ENCODE measurements at regions not wholly inside any gene's neighbourhood (a gene's known extent, or its start where the extent isn't known, plus 50 kb on each side); places are given as distances from the start of the nearest gene placed in this dataset.

GRCh38 chr3:68163062-68163461 lies 508.6 kb upstream of the SUCLG2 start:
- intact Hi-C loops (cut with DNase I) = no loop called here
- H3K4me3 ChIP-seq = no peak overlapping the region
- DNase-seq = no peak
- H3K4me1 ChIP-seq (ENCODE audit: insufficient read depth) = no peaks in the 10 kb centered on the region
- H3K36me3 ChIP-seq = no peaks in the 10 kb centered on the region
- no peak overlapping the region for H3K27ac ChIP-seq
- H3K27me3 ChIP-seq = no peaks in the 10 kb centered on the region
- WGBS, 3 donors = 57 to 65% (median 60%) methylated on average over 2 of the region's 2 CpGs
- H3K9me3 ChIP-seq = no peaks in the 10 kb centered on the region
- TF ChIP-seq CTCF (IDR thresholded peaks at IDR 0.05) = no peak
- no peak for TF ChIP-seq POLR2A (IDR thresholded peaks at IDR 0.05)
- TF ChIP-seq EP300 (IDR thresholded peaks at IDR 0.05) = no peak

GRCh38 chr3:68162644-68163043 lies 508.2 kb upstream of the SUCLG2 start:
- DNase-seq = no peak
- no peaks in the 10 kb centered on the region for H3K9me3 ChIP-seq
- intact Hi-C loops (cut with DNase I) = no loop called here
- H3K27me3 ChIP-seq = no peaks in the 10 kb centered on the region
- no peak overlapping the region for H3K27ac ChIP-seq
- no peak for TF ChIP-seq CTCF (IDR thresholded peaks at IDR 0.05)
- TF ChIP-seq POLR2A (IDR thresholded peaks at IDR 0.05) = no peak
- no peak for TF ChIP-seq EP300 (IDR thresholded peaks at IDR 0.05)
- H3K36me3 ChIP-seq = no peaks in the 10 kb centered on the region
- H3K4me1 ChIP-seq (ENCODE audit: insufficient read depth) = no peaks in the 10 kb centered on the region
- H3K4me3 ChIP-seq = no peak overlapping the region

GRCh38 chr3:68151359-68151758 lies 496.9 kb upstream of the SUCLG2 start:
- 76 to 83% (median 82%) methylated on average over 2 of the region's 2 CpGs for WGBS, 3 donors
- TF ChIP-seq EP300 (IDR thresholded peaks at IDR 0.05) (no peak), CTCF (IDR thresholded peaks at IDR 0.05) (no peak), POLR2A (IDR thresholded peaks at IDR 0.05) (no peak)

GRCh38 chr3:68148447-68148846 lies 494.0 kb upstream of the SUCLG2 start:
- 63 to 67% (median 64%) methylated on average over 5 of the region's 5 CpGs for WGBS, 3 donors

More at GRCh38 chr3:68151359-68151758, 496.9 kb upstream of the SUCLG2 start:
- Histone ChIP-seq H3K4me1 (ENCODE audit: insufficient read depth) (no peaks in the 10 kb centered on the region), H3K27me3 (no peaks in the 10 kb centered on the region), H3K9me3 (no peaks in the 10 kb centered on the region), H3K36me3 (no peaks in the 10 kb centered on the region), H3K4me3 (no peak overlapping the region), H3K27ac (no peak overlapping the region)
- DNase-seq = no peak
- intact Hi-C loops (cut with DNase I) = no loop called here

More at GRCh38 chr3:68148447-68148846, 494.0 kb upstream of the SUCLG2 start:
- Histone ChIP-seq H3K27me3 (no peaks in the 10 kb centered on the region), H3K4me1 (ENCODE audit: insufficient read depth) (no peaks in the 10 kb centered on the region), H3K9me3 (no peaks in the 10 kb centered on the region), H3K27ac (no peak overlapping the region), H3K36me3 (no peaks in the 10 kb centered on the region), H3K4me3 (no peak overlapping the region)
- no peak for TF ChIP-seq POLR2A (IDR thresholded peaks at IDR 0.05)
- no peak for TF ChIP-seq CTCF (IDR thresholded peaks at IDR 0.05)
- TF ChIP-seq EP300 (IDR thresholded peaks at IDR 0.05) = no peak
- intact Hi-C loops (cut with DNase I) = no loop called here
- DNase-seq = no peak

All from ovary (tissue), 7 donors.